ENCODE measurements at regions not wholly inside any gene's neighbourhood (a gene's known extent, or its start where the extent isn't known, plus 50 kb on each side); places are given as distances from the start of the nearest gene placed in this dataset.

DNA sequence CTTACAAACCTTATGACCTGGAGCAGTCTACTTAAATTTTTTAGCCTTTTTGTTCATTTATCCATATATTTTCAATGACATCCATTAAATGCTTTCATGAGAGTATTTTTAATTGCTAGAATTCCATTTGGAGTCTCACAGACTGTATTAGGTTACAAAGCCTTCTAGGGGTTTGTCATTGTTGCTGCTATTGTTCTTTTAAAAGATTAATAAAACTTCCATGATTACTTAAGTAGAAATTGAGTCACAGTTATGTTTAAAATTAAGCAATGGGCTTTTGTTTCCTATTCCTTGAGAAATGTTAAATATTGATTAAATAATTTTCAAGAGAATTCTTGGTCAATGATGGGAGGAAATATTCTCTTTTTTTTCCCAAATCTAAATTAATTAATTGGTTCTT lies 1408.4 kb upstream of the RAG2 start:
- no peak overlapping the region for H3K9ac ChIP-seq (ENCODE audit: low read length)
- no peaks in the 10 kb centered on the region for H3K9me2 ChIP-seq (ENCODE audit: insufficient read depth)
- BruUV-seq (replicated peaks) = no TSS peak
- no peak overlapping the region for H3K4me2 ChIP-seq (ENCODE audit: low read length)
- DNase-seq (ENCODE audit: low read depth, low spot score) = no peak
- no peak for TF ChIP-seq ZNF274 (IDR thresholded peaks at IDR 0.05; ENCODE audit: low read depth, low read length)
- TF ChIP-seq, protein P1, sequence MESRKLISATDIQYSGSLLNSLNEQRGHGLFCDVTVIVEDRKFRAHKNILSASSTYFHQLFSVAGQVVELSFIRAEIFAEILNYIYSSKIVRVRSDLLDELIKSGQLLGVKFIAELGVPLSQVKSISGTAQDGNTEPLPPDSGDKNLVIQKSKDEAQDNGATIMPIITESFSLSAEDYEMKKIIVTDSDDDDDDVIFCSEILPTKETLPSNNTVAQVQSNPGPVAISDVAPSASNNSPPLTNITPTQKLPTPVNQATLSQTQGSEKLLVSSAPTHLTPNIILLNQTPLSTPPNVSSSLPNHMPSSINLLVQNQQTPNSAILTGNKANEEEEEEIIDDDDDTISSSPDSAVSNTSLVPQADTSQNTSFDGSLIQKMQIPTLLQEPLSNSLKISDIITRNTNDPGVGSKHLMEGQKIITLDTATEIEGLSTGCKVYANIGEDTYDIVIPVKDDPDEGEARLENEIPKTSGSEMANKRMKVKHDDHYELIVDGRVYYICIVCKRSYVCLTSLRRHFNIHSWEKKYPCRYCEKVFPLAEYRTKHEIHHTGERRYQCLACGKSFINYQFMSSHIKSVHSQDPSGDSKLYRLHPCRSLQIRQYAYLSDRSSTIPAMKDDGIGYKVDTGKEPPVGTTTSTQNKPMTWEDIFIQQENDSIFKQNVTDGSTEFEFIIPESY (IDR thresholded peaks at IDR 0.05; ENCODE audit: extremely low read depth, insufficient replicate concordance, low read length) = no peak
- RAD21 ChIA-PET (ENCODE audit: low non-redundant PET in 1 of 2, low total read pairs in 2 of 2, uncharacterized antibody in 2 of 2, unreplicated experiment in 2 of 2) = no interaction called here
- no peaks in the 10 kb centered on the region for H4K20me1 ChIP-seq (ENCODE audit: insufficient read depth)
- no peak overlapping the region for H3K4me3 ChIP-seq (replicated peaks in 1 of 2; ENCODE audit: low read depth in 1 of 2, low read length in 2 of 2)
- ATAC-seq = no peak
- no peaks in the 10 kb centered on the region for H3K4me1 ChIP-seq (ENCODE audit: control insufficient read depth in 1 of 2, insufficient read depth in 2 of 2, low read length in 2 of 2)
- H3K36me3 ChIP-seq (ENCODE audit: control insufficient read depth in 1 of 2, insufficient read depth in 2 of 2, low read length in 2 of 2) = no peaks in the 10 kb centered on the region
- no peaks in the 10 kb centered on the region for H3K79me2 ChIP-seq (ENCODE audit: insufficient read depth, low read length)
- H3K9me3 ChIP-seq (ENCODE audit: control insufficient read depth in 1 of 2, insufficient read depth in 1 of 2, low read depth in 1 of 2, low read length in 2 of 2) = peaks cover 0 to 12% of the 10 kb centered on the region in 2 experiments; a peak in 3 of 4 replicates
- H2AFZ ChIP-seq (ENCODE audit: low read depth, low read length, poor library complexity, severe bottlenecking) = no peak overlapping the region
- CTCF ChIA-PET = no interaction called here
- no peak overlapping the region for H3K27ac ChIP-seq (ENCODE audit: low read depth, low read length)
- intact Hi-C loops (cut with micrococcal nuclease) = no loop called here
- POLR2A ChIA-PET = no interaction called here
- H3K27me3 ChIP-seq (ENCODE audit: insufficient read depth, low read length) = no peaks in the 10 kb centered on the region

DNA sequence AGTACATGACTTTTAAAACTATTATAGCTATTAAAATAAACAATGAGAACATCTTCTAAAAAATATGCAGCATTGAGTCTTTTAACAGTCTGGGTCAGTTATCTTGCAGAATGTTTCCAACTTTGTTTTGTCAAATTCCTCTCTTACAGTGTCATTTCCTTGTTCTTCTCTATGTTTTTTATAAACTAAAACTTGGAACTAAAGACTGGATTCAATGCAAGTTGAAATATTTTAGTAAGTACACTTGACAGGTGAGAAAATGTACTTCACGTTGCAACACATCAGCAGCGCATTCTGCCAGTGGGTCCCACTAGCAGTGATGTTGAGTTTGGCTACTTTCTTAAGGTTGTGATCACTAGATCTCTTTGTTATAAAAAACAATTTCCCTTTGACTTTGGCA lies 1407.6 kb upstream of the RAG2 start:
- CTCF ChIA-PET = no interaction called here
- no TSS peak for BruUV-seq (replicated peaks)
- Histone ChIP-seq H3K27me3 (ENCODE audit: insufficient read depth, low read length) (no peaks in the 10 kb centered on the region), H3K4me1 (ENCODE audit: control insufficient read depth in 1 of 2, insufficient read depth in 2 of 2, low read length in 2 of 2) (no peaks in the 10 kb centered on the region), H3K27ac (ENCODE audit: low read depth, low read length) (no peak overlapping the region), H3K9me3 (ENCODE audit: control insufficient read depth in 1 of 2, insufficient read depth in 1 of 2, low read depth in 1 of 2, low read length in 2 of 2) (peaks cover 0 to 15% of the 10 kb centered on the region in 2 experiments; a peak in 3 of 4 replicates), H3K79me2 (ENCODE audit: insufficient read depth, low read length) (no peaks in the 10 kb centered on the region), H3K36me3 (ENCODE audit: control insufficient read depth in 1 of 2, insufficient read depth in 2 of 2, low read length in 2 of 2) (no peaks in the 10 kb centered on the region), H3K4me2 (ENCODE audit: low read length) (no peak overlapping the region), H3K9ac (ENCODE audit: low read length) (no peak overlapping the region), H3K9me2 (ENCODE audit: insufficient read depth) (no peaks in the 10 kb centered on the region), H4K20me1 (ENCODE audit: insufficient read depth) (no peaks in the 10 kb centered on the region), H3K4me3 (replicated peaks in 1 of 2; ENCODE audit: low read depth in 1 of 2, low read length in 2 of 2) (no peak overlapping the region), H2AFZ (ENCODE audit: low read depth, low read length, poor library complexity, severe bottlenecking) (no peak overlapping the region)
- RAD21 ChIA-PET (ENCODE audit: low non-redundant PET in 1 of 2, low total read pairs in 2 of 2, uncharacterized antibody in 2 of 2, unreplicated experiment in 2 of 2) = no interaction called here
- intact Hi-C loops (cut with micrococcal nuclease) = no loop called here
- ATAC-seq (no peak), DNase-seq (ENCODE audit: low read depth, low spot score) (no peak)
- TF ChIP-seq CEBPB (IDR thresholded peaks at IDR 0.05; ENCODE audit: low read depth) = no peak
- TF ChIP-seq ELF1 (IDR thresholded peaks at IDR 0.05; ENCODE audit: borderline replicate concordance, low read depth) = no peak
- TF ChIP-seq MAX (IDR thresholded peaks at IDR 0.05) = no peak
- no peak for TF ChIP-seq FOSL1 (IDR thresholded peaks at IDR 0.05; ENCODE audit: low read depth)
- TF ChIP-seq, protein P1 (IDR thresholded peaks at IDR 0.05; ENCODE audit: extremely low read depth, insufficient replicate concordance, low read length) = no peak
- TF ChIP-seq ZNF274 (IDR thresholded peaks at IDR 0.05; ENCODE audit: low read depth, low read length) = no peak
- no peak for TF ChIP-seq POLR2A (IDR thresholded peaks at IDR 0.05; ENCODE audit: borderline replicate concordance, extremely low read depth, insufficient read depth, insufficient read length)
- TF ChIP-seq TCF7L2 (IDR thresholded peaks at IDR 0.05; ENCODE audit: borderline replicate concordance, extremely low read depth, insufficient read depth, insufficient read length) = no peak
- TF ChIP-seq CBX3 (IDR thresholded peaks at IDR 0.05; ENCODE audit: low read depth) = no peak
- TF ChIP-seq ATF3 (IDR thresholded peaks at IDR 0.05) = no peak
- no peak for TF ChIP-seq SIN3A (IDR thresholded peaks at IDR 0.05; ENCODE audit: low read depth)
- TF ChIP-seq EGR1 (IDR thresholded peaks at IDR 0.05; ENCODE audit: low read depth) = no peak
- TF ChIP-seq, protein P2, sequence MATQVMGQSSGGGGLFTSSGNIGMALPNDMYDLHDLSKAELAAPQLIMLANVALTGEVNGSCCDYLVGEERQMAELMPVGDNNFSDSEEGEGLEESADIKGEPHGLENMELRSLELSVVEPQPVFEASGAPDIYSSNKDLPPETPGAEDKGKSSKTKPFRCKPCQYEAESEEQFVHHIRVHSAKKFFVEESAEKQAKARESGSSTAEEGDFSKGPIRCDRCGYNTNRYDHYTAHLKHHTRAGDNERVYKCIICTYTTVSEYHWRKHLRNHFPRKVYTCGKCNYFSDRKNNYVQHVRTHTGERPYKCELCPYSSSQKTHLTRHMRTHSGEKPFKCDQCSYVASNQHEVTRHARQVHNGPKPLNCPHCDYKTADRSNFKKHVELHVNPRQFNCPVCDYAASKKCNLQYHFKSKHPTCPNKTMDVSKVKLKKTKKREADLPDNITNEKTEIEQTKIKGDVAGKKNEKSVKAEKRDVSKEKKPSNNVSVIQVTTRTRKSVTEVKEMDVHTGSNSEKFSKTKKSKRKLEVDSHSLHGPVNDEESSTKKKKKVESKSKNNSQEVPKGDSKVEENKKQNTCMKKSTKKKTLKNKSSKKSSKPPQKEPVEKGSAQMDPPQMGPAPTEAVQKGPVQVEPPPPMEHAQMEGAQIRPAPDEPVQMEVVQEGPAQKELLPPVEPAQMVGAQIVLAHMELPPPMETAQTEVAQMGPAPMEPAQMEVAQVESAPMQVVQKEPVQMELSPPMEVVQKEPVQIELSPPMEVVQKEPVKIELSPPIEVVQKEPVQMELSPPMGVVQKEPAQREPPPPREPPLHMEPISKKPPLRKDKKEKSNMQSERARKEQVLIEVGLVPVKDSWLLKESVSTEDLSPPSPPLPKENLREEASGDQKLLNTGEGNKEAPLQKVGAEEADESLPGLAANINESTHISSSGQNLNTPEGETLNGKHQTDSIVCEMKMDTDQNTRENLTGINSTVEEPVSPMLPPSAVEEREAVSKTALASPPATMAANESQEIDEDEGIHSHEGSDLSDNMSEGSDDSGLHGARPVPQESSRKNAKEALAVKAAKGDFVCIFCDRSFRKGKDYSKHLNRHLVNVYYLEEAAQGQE (IDR thresholded peaks at IDR 0.05; ENCODE audit: low read depth) = no peak
- POLR2A ChIA-PET = no interaction called here
